Parathyroid adenoma (tissue), 2 donors: ENCODE measurements at regions not wholly inside any gene's neighbourhood (a gene's known extent, or its start where the extent isn't known, plus 50 kb on each side); places are given as distances from the start of the nearest gene placed in this dataset.
"Not testable (repeated sequence)": the region's sequence is repeated elsewhere in the genome, so short reads cannot be mapped to it uniquely, and the experiment has no call there.

ENCODE experiments used
- H2AFZ ChIP-seq: fragments of 300-600 bp; sonication (generic); one replicate; pipeline ENCODE4 v1.7.0; 2017; ENCODE audit warnings: antibody characterized with exemption, mild to moderate bottlenecking
- H3K27ac ChIP-seq: fragments of 300-600 bp; sonication (generic); one replicate; pipeline ENCODE4 v1.7.0; 2017
- H3K27me3 ChIP-seq: fragments of 300-600 bp; sonication (generic); one replicate; pipeline ENCODE4 v1.7.0; 2017; ENCODE audit warnings: low read length; ENCODE audit not compliant: control insufficient read depth, insufficient read depth
- H3K36me3 ChIP-seq: fragments of 300-600 bp; sonication (generic); one replicate; pipeline ENCODE4 v1.7.0; 2017; ENCODE audit warnings: low read length; ENCODE audit not compliant: control insufficient read depth, insufficient read depth
- H3K4me1 ChIP-seq: fragments of 300-600 bp; sonication (generic); one replicate; pipeline ENCODE4 v1.7.0; 2017; ENCODE audit warnings: control low read depth
- H3K4me2 ChIP-seq: fragments of 300-600 bp; sonication (generic); one replicate; pipeline ENCODE4 v1.7.0; 2017; ENCODE audit warnings: low read length
- H3K4me3 ChIP-seq: fragments of 300-600 bp; sonication (generic); one replicate; pipeline ENCODE4 v1.7.0; 2017; ENCODE audit warnings: low read depth, low read length
- H3K79me2 ChIP-seq: fragments of 300-600 bp; sonication (generic); one replicate; pipeline ENCODE4 v1.7.0; 2017; ENCODE audit warnings: control low read depth
- H3K9ac ChIP-seq: fragments of 300-600 bp; sonication (generic); one replicate; pipeline ENCODE4 v1.7.0; 2017; ENCODE audit warnings: mild to moderate bottlenecking
- H3K9me3 ChIP-seq: fragments of 300-600 bp; sonication (generic); one replicate; pipeline ENCODE4 v1.7.0; 2017; ENCODE audit warnings: low read length; ENCODE audit not compliant: control insufficient read depth
- TF ChIP-seq, protein P1 (sequence below): fragments of 300-600 bp; sonication (generic); IDR thresholded peaks from one replicate; pipeline ENCODE4 v1.7.0; 2017; ENCODE audit warnings: antibody characterized with exemption, mild to moderate bottlenecking
- donor health status: primary hyperparathyroidism.

DNA sequence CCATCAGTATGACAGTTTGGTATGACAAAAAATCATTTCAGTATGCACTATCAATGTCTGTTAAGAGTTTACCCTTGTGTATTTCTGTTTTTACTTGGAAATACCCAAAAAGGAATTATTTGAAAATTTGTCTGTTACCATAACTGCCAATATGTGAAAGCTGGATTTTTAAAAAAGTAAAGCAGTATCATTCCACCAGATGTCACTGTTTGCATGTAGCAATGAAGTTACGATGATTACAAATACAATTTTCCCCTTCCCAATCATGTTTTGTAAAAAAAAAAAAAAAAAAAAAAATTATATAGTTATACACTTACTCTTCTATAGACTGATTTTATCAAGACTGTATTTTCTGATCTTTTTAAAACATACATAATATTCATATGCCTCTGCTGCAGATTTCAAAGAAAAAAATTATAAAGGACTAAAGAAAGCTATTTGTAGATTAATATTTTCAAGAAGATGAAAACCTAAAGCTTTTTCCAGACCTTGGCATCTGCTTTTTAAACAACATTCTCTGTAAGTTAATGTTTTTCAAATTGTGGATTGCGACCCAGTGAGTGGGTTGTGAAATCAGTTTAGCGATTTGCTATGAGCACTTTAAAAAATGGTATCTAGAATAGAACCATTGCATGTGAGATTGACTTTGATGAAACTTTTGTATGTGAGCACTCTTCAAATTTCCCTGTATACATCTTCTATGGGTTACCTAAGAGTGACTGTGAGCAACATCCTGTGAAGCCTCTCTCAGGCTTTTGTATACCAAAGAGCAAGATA, 114.2 kb downstream of the TTC6 start:
- H3K36me3 ChIP-seq = no peaks in the 10 kb centered on the region
- no peak overlapping the region for H3K9ac ChIP-seq
- H3K4me3 ChIP-seq = no peak overlapping the region
- H3K4me1 ChIP-seq = no peaks in the 10 kb centered on the region
- no peak overlapping the region for H3K27ac ChIP-seq
- H3K4me2 ChIP-seq = no peak overlapping the region
- TF ChIP-seq, protein P1, sequence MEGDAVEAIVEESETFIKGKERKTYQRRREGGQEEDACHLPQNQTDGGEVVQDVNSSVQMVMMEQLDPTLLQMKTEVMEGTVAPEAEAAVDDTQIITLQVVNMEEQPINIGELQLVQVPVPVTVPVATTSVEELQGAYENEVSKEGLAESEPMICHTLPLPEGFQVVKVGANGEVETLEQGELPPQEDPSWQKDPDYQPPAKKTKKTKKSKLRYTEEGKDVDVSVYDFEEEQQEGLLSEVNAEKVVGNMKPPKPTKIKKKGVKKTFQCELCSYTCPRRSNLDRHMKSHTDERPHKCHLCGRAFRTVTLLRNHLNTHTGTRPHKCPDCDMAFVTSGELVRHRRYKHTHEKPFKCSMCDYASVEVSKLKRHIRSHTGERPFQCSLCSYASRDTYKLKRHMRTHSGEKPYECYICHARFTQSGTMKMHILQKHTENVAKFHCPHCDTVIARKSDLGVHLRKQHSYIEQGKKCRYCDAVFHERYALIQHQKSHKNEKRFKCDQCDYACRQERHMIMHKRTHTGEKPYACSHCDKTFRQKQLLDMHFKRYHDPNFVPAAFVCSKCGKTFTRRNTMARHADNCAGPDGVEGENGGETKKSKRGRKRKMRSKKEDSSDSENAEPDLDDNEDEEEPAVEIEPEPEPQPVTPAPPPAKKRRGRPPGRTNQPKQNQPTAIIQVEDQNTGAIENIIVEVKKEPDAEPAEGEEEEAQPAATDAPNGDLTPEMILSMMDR = no peak
- no peaks in the 10 kb centered on the region for H3K27me3 ChIP-seq
- no peaks in the 10 kb centered on the region for H3K9me3 ChIP-seq
- H3K79me2 ChIP-seq = no peaks in the 10 kb centered on the region
- no peak overlapping the region for H2AFZ ChIP-seq

DNA sequence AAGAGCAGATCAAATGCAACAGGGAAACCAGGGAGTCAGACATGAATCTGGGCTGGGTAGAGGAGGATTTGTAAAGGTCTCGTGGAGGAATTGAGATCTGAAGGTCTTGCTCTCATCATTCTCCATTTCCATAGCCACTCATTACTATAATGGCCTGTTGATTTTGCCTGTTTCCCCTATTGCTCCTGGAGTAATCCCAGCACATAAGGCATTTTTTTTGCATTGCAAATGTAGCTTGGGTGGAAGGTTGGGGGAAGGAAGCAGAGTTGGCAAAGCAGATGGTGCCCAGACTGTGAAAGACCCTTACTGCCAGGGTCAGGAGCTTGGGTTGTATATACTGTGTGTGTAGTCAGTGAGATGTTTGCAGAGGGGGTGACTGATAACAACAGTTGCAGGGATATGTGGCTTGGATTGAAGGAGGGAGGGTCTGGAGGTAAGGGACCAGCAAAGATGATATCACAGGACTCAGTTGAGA, 116.0 kb downstream of the TTC6 start:
- Histone ChIP-seq H3K9ac (no peak overlapping the region), H3K36me3 (no peaks in the 10 kb centered on the region), H3K9me3 (no peaks in the 10 kb centered on the region), H3K4me2 (no peak overlapping the region), H3K27me3 (no peaks in the 10 kb centered on the region), H3K4me3 (no peak overlapping the region), H3K27ac (no peak overlapping the region), H3K4me1 (no peaks in the 10 kb centered on the region), H3K79me2 (no peaks in the 10 kb centered on the region), H2AFZ (no peak overlapping the region)
- TF ChIP-seq, protein P1 = no peak

DNA sequence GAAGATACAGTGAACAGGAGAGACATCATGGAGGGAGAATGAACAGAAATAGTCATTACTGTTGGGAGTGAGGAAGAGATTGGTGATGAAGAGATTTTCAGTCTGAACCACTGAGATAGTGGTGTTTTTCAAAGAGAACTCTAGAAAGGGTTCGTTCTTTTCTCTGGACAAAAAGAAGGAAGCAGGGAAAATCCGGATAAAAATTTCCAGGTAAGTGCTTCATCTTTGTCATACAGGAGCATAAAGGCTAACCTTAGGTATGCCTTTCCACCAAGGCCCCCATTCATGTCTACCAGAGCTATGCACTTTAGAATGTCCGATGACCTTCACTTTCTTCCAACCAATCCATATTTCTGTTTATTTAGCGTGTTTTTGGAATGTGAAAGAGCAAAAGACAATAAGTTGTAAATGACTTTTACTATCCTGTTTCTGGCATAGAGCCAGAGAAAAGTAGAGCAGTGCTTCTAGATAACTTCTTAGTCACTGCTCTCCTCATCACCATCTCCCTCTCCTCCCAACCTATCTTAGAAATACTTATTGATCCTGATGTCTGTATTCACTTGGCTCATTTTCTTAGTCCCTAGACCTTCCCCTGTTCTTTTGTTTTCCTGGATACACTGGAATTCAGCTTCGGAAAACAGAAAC, 116.5 kb downstream of the TTC6 start:
- H3K4me3 ChIP-seq = no peak overlapping the region
- no peaks in the 10 kb centered on the region for H3K4me1 ChIP-seq
- no peaks in the 10 kb centered on the region for H3K36me3 ChIP-seq
- no peaks in the 10 kb centered on the region for H3K79me2 ChIP-seq
- H3K4me2 ChIP-seq = no peak overlapping the region
- TF ChIP-seq, protein P1 = no peak
- H3K9me3 ChIP-seq = no peaks in the 10 kb centered on the region
- H2AFZ ChIP-seq = no peak overlapping the region
- no peak overlapping the region for H3K27ac ChIP-seq
- no peak overlapping the region for H3K9ac ChIP-seq
- no peaks in the 10 kb centered on the region for H3K27me3 ChIP-seq

DNA sequence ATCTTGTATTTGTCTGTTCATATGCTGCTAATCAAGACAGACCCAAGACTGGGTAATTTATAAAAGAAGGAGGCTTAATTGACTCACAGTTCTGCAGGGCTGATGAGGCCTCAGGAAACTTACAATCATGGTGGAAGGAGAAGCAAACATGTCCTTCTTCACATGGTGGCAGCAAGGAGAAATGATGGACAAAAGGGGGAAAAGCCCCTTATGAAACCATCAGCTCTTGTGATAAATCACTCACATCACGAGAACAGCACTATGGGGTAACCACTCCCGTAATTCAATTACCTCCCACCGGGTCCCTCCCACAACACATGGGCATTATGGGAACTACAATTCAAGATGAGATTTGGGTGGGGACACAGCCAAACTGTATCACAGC, 117.0 kb downstream of the TTC6 start:
- H3K4me1 ChIP-seq, H3K9ac ChIP-seq, H3K27me3 ChIP-seq, H3K79me2 ChIP-seq, H3K9me3 ChIP-seq, H2AFZ ChIP-seq, H3K4me3 ChIP-seq, H3K36me3 ChIP-seq, H3K4me2 ChIP-seq, H3K27ac ChIP-seq: not testable (repeated sequence)

DNA sequence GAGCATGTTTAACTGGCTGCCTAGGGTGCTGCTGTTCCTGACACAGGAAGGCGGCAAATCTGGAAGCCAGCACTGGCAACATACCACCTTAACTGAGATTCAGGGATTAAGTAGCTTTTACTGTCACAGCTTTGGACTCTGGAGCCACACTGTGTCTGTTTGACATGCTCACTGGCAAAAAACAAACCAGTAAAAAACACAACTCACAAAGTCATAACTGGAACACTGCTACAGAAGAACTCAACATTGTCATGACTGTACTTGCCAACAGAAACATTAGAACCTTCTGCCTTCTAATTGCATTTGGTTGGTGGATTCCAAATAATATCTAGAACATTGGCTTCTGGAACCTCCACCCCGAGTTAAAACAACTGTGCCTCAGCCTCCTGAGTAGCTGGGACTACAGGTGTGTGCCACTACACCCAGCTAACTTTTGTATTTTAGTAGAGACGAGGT, 117.6 kb downstream of the TTC6 start:
- no peak overlapping the region for H3K4me3 ChIP-seq
- H3K36me3 ChIP-seq = no peaks in the 10 kb centered on the region
- H3K9me3 ChIP-seq = no peaks in the 10 kb centered on the region
- H3K4me1 ChIP-seq = no peaks in the 10 kb centered on the region
- H3K4me2 ChIP-seq = no peak overlapping the region
- TF ChIP-seq, protein P1 = no peak
- H3K27me3 ChIP-seq = no peaks in the 10 kb centered on the region
- H3K9ac ChIP-seq = no peak overlapping the region
- H3K79me2 ChIP-seq = no peaks in the 10 kb centered on the region
- H3K27ac ChIP-seq = no peak overlapping the region
- H2AFZ ChIP-seq = no peak overlapping the region
